Bone marrow (tissue), 2 donors: ENCODE measurements at regions not wholly inside any gene's neighbourhood (a gene's known extent, or its start where the extent isn't known, plus 50 kb on each side); places are given as distances from the start of the nearest gene placed in this dataset.

ENCODE experiments used
- DNase-seq, 2 donors: peaks; one replicate each; lab custom pipeline; 2025; lab: John Stamatoyannopoulos, UW

- DNase-seq: no peak
Observed at GRCh38 chr2:38203446-38203810, 127.5 kb upstream of the CYP1B1 start.

DNA sequence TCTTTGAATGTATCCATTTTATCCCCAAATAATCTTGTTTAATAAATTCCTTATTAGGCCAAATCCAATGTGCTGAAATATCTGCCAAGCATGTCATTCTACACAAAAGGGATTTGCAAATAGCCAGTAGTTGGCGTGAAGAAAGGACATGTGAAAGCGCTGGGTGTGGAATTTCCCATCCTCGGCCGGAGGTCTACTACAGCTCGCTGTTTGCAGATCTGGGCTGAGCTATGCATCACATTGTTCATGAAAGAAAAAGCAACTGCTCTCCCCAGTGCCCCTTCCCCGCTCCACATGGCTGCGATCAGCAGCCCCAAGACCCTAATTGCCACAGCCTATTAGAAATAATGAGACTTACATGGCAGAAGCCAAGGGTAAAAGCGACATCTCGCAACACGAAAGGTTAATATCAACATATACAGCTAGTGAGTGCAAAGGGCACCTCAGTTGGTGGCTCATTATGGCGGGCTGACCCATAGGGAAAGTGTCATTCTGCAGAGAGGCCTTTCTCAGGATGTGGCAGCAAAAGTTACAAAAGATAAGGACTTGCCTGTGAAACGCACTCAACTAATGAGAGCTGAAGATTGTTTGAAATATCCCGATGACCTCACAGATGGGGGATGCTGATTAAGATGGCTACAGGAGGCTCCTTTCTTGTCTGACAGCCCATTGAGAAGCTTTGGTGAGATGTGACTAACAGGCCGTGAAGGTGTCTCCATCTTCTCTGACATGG, 126.9 kb upstream of the CYP1B1 start:
- no peak for DNase-seq

GRCh38 chr2:38201784-38202183, 125.8 kb upstream of the CYP1B1 start:
- no peak for DNase-seq

GRCh38 chr2:38200598-38200997, 124.6 kb upstream of the CYP1B1 start:
- DNase-seq: no peak

DNA sequence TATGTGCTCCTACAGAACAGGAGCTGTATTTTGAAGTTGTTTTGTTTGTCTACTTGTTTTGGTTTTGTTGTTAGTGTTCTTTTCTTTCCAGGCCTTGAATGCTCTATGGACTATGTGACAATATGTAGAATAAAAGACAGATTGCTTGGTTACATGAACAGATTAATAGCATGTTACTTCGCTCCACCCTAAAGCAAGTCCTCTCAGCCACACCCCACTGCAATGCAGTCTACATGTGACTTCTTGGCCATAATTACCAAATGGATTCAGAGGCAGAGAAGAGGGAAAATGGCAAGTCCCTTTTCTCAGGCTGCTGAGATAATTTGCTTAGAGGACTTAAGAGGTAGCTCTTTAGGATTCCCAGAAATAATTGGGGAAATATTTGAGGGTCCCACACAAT, 123.2 kb upstream of the CYP1B1 start:
- DNase-seq: no peak

GRCh38 chr2:38194751-38195150, 118.8 kb upstream of the CYP1B1 start:
- no peak for DNase-seq

- no peak for DNase-seq
Observed at GRCh38 chr2:38192976-38193375, 117.0 kb upstream of the CYP1B1 start.

DNA sequence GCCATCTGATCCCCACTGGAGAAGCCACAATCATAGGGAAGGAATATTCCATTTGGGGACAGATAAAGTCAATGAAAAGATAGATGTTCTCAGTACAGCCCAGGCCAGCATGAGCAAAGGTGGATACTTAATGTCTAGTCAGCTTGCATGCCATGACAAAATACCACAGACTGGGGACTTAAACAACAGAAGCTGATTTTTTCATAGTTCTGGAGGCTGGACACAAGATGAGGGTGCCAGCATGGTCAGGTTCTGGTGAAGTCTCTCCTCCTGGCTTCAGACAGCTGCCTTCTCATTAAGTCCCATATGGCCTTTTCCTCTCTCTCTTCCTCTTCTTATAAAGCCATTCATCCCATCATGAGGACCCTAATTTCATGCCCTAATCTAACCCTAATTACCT, 116.1 kb upstream of the CYP1B1 start:
- no peak for DNase-seq

GRCh38 chr2:38191516-38191915, 115.6 kb upstream of the CYP1B1 start:
- DNase-seq: no peak

DNA sequence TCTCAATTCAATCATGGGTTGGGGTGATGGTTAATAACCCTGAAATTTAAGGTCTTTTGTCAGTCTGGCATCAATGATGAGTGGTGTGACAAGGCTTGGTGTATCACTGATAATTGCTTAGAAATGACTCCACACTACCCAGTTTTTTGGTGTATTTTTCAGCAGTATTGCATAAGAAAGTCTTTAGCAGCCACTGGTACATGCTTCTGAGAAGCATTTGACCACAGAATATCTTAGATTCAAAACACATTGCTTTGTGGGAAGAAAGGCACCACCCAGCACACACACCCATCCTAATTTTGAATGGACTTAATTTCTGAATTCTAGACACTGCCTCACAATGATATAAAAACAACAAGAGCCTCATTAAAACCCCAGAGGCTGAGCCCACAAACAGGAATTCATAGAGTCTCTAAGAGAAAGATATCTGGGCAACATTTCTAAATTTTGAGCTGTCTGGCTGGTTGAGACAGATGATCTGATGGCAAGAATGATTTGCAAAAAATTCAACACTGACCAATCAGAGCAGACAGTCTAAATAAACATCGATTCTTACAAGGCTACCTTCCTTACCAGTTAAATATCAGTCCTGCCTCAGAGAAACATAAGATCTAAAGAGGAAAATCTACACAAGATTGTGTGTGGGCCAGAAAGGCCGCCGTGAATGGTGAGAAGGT, 114.7 kb upstream of the CYP1B1 start:
- no peak for DNase-seq

- DNase-seq: no peak
Observed at GRCh38 chr2:38187541-38188011, 111.6 kb upstream of the CYP1B1 start.

DNA sequence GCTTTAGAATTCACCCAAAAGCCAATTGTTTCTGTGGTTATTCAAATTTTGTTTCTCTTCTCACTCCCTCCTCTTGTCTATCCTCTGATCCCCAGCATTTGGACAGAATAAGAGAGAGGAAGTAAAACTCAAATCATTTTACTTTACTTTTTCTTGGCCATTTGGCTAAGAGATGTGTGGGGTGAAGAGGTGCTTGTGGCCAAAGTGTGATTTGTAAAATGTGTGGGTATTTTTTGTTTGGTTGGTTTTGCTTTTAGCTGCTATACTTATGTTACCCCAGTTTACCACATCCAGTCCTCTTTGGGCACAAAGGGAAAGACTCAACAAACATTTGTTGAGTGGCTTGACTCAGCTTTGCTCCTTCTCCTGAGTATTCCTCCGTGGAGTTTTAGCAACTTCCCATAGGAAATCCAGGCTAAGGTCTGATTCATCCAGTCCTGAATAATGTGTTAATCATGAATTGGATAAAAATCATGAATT, 109.1 kb upstream of the CYP1B1 start:
- DNase-seq: no peak

DNA sequence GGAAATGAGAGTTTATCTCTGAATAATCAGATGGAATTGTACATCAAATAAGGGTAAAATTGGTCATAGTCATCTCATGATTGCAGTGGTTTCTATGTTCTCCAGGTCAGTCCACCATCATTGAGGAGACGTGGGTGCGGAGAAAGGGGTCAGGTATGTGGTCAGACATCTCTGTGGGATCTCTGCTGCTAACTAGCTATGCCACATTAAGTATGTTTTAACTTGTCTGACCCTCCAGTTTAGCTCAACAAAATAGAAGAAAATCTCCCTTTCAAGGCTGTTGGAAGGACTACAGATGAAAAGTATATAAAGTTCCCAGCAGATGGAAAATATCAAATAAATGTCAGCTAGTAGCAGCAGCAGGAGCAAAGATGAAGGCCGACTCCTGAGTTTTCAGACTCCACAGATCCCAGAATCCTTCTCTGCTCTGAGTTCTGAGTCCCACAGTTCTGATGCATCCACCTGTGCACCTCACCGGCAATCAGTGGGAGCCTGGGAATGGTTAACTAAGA, 106.6 kb upstream of the CYP1B1 start:
- DNase-seq: no peak

DNA sequence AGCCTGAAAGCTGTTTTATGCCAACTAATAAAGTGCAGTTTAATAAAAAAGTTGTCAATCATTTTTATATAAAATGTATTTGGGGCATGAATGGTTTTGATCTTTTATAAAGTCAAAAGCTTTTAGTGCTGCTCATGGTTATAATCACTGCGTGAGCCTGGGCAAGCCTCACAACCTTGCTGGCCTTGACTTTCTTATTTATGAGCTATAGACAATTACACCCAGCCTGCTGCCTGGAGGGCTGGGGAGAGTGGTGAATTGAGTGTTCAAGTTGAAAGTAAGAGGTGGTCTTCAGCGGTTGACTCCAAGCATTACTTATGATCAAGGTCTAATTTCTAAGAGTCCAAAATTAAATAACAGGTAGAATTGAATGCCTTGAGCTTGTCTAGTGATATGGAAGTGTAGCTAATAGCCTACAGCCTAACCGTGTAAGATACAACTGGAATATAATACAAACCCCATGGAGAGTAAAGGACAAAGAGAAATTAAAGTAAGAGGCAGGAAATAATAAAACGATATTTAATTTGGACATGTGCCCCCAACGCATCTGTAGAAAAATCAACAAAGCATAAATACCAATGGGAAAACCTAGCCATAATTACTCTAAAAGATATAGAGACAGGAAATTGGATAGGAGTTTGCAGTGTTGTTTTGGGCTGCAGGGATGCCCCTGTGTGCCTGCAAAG, 106.0 kb upstream of the CYP1B1 start:
- no peak for DNase-seq

- DNase-seq: no peak
Observed at GRCh38 chr2:38180754-38181153, 104.8 kb upstream of the CYP1B1 start.

GRCh38 chr2:38178556-38179419, 102.8 kb upstream of the CYP1B1 start:
- DNase-seq: peak in 1 of 2 donors; percentile 31

DNA sequence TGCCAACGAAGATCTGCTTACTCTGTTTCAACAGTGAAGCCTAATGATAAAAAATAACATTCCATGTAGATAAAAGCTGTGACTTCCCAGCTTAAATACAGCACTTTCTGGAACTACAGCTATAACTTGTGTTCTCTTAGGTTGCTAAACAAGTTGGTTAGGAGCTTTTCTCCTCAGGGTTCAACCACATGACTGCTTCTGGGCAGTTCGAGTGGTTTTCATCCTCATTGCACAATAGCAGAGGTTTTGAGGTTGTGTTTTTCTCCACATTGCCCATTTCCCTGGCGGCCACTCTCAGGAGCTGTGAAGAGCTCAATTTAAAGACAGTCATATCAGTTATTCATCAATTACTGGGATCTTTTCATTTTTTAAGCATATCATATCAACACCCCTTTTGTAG, 102.2 kb upstream of the CYP1B1 start:
- no peak for DNase-seq

DNA sequence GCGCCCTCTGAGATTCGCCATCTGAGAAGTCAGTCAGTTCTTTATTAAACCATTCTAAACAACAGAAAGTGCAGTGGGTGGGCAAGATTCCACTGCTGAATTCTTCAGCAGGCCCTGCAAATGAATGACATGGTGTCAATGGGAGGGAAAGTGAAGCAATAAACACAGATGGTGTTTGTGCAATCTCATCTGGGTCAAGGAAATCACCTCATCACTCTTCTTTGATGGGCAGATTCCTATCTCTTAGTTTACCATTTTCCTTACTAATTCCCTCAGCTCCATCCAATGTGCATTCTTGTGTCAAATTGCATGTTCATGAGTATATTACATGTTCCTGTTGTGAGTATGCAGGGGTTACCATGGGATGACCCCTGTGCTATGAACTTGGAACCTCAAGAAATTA, 100.7 kb upstream of the CYP1B1 start:
- no peak for DNase-seq

DNA sequence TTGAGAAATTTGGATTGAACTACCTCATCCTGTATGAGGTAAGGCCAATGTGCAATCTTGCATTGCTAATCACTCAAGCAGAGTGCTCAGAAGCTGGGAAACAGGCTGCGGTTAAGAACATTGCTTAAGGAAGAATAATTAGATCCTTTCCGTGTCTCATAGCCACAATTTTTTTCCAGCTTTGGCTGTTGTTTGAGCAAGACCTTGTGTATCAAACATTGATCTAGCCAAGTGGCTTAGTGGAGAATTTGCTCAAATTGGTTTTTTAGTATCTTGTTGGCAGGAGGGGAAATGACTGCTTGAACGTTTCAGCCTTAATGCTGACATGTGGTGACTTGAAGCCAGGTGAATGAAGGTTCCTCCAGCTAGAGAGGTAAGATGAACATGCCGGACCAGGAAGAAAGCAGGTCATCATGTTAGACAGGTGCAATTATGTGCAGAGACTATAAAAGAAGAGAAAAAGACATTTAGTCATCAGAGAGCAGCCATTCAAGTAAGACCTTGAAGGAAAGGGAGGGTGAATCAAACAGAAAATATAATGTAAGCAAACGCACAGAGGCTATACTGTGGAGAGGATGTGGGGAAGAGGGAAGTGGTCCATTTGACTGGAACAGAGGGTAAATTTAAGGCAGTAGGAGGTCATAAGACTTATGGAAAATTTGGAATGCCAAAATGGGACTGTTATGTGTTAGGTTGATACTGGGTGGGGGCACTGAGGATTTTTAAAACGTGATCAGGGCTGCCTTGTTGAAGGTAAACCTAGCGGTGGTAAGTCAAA, 98.9 kb upstream of the CYP1B1 start:
- no peak for DNase-seq

DNA sequence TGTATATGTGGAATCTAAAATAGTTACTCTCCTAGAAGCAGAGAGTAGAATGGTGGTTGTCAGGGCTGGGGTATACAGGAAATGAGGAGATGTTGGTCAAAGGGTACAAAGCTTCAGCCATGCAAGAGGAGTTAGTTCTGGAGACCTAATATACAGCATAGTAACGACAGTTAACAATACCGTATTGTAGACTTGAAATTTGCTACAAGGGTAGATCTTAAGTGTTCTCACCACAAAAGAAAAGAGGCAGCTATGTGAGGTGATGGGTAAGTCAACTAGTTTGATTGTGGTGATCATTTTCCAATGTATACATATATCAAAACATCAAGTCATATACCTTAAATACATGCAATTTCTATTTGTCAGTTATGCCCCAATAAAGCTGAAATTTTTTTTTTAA, 98.2 kb upstream of the CYP1B1 start:
- DNase-seq: no peak

DNA sequence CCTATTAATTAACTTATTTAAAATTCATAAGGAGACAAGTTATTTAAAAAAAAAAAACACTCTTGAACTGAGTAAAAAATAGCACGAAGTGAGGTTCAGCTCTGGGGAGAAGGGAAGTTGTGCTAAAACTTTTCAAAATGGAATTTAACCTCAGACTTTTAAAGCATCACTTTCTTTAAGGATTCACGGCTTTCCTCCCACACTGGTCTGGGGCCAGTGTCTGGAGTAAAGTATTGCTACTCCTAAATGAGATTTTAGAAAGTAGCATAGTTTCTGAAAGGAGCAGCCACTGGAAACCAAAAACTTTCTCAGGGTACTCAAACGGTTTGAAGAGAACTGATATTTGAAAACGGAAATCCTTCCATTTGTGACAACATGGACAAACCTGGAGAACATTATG, 97.7 kb upstream of the CYP1B1 start:
- no peak for DNase-seq
